OCI-LY1 (cell line): ENCODE measurements at regions not wholly inside any gene's neighbourhood (a gene's known extent, or its start where the extent isn't known, plus 50 kb on each side); places are given as distances from the start of the nearest gene placed in this dataset.
"Not testable (repeated sequence)": the region's sequence is repeated elsewhere in the genome, so short reads cannot be mapped to it uniquely, and the experiment has no call there.

Source experiments
- H2AFZ ChIP-seq: fragments of 200-600 bp; sonication (generic), shearing (Covaris generic); 2 replicates; pipeline ENCODE4 v1.6.0; 2014; ENCODE audit warnings: antibody characterized with exemption, mild to moderate bottlenecking, low read length
- H3F3A ChIP-seq: fragments of 200-600 bp; sonication (generic), shearing (Covaris generic); 2 replicates; pipeline ENCODE4 v1.6.0; 2014; ENCODE audit warnings: mild to moderate bottlenecking, antibody characterized with exemption, low read length, moderate library complexity; ENCODE audit not compliant: insufficient read depth
- H3K27ac ChIP-seq: fragments of 200-600 bp; sonication (generic); 2 replicates; pipeline ENCODE4 v1.5.1; 2014; ENCODE audit warnings: low read length, mixed run types, mild to moderate bottlenecking, low read depth; ENCODE audit not compliant: poor library complexity, severe bottlenecking
- H3K27me3 ChIP-seq: fragments of 200-600 bp; sonication (generic); 2 replicates; pipeline ENCODE4 v1.6.0; 2014; ENCODE audit warnings: antibody characterized with exemption, mild to moderate bottlenecking, low read length, moderate library complexity; ENCODE audit not compliant: insufficient read depth
- H3K36me3 ChIP-seq: fragments of 200-600 bp; sonication (generic); 2 replicates; pipeline ENCODE4 v1.6.1; 2014; ENCODE audit warnings: mild to moderate bottlenecking, antibody characterized with exemption, low read length, moderate library complexity, mixed read lengths; ENCODE audit not compliant: insufficient read depth
- H3K4me1 ChIP-seq: fragments of 200-600 bp; sonication (generic); 2 replicates; pipeline ENCODE4 v1.5.1; 2014; ENCODE audit warnings: mild to moderate bottlenecking, low read length, moderate library complexity; ENCODE audit not compliant: insufficient read depth, severe bottlenecking
- H3K4me2 ChIP-seq: fragments of 200-600 bp; sonication (generic), shearing (Covaris generic); 2 replicates; pipeline ENCODE4 v1.6.1; 2014; ENCODE audit warnings: low read length
- H3K4me3 ChIP-seq: fragments of 200-600 bp; sonication (generic); 2 replicates; pipeline ENCODE4 v1.5.1; 2014; ENCODE audit warnings: low read length, low read depth, mild to moderate bottlenecking, mixed read lengths; ENCODE audit not compliant: poor library complexity, severe bottlenecking
- H3K79me2 ChIP-seq: fragments of 200-600 bp; shearing (Covaris generic); 2 replicates; pipeline ENCODE4 v1.6.1; 2016; ENCODE audit warnings: mixed run types, low read length, mixed read lengths; ENCODE audit not compliant: insufficient read depth
- H3K9ac ChIP-seq: fragments of 200-600 bp; sonication (generic), shearing (Covaris generic); 2 replicates; pipeline ENCODE4 v1.6.1; 2014; ENCODE audit warnings: mild to moderate bottlenecking, low read length, mixed read lengths
- H3K9me2 ChIP-seq: fragments of 200-600 bp; sonication (generic), shearing (Covaris generic); 2 replicates; pipeline ENCODE4 v1.6.1; 2014; ENCODE audit warnings: low read depth, mild to moderate bottlenecking, low read length, mixed read lengths
- H3K9me3 ChIP-seq: fragments of 200-600 bp; shearing (Covaris generic); 2 replicates; pipeline ENCODE4 v1.6.1; 2014; ENCODE audit warnings: low read length, mixed read lengths
- H4K20me1 ChIP-seq: fragments of 200-600 bp; sonication (generic), shearing (Covaris generic); 2 replicates; pipeline ENCODE4 v1.6.0; 2016; ENCODE audit warnings: mild to moderate bottlenecking, low read length; ENCODE audit not compliant: insufficient read depth
- EZH2 ChIP-seq: fragments of 200-600 bp; sonication (generic), shearing (Covaris generic); IDR thresholded peaks from 2 replicates; pipeline ENCODE4 v1.8.0; 2017; ENCODE audit warnings: borderline replicate concordance, mixed run types, mild to moderate bottlenecking, antibody characterized with exemption, low read length, moderate library complexity, mixed read lengths
- TF ChIP-seq, protein P1 (sequence below): fragments of 200-600 bp; sonication (generic), shearing (Covaris generic); IDR thresholded peaks from 2 replicates; pipeline ENCODE4 v1.5.1; 2017; ENCODE audit warnings: mild to moderate bottlenecking, antibody characterized with exemption, low read length, moderate library complexity, mixed read lengths

GRCh38 chr5:18397891-18398290 is 763.6 kb downstream of the TAF11L14 start:
- no peaks in the 10 kb centered on the region for H4K20me1 ChIP-seq

DNA sequence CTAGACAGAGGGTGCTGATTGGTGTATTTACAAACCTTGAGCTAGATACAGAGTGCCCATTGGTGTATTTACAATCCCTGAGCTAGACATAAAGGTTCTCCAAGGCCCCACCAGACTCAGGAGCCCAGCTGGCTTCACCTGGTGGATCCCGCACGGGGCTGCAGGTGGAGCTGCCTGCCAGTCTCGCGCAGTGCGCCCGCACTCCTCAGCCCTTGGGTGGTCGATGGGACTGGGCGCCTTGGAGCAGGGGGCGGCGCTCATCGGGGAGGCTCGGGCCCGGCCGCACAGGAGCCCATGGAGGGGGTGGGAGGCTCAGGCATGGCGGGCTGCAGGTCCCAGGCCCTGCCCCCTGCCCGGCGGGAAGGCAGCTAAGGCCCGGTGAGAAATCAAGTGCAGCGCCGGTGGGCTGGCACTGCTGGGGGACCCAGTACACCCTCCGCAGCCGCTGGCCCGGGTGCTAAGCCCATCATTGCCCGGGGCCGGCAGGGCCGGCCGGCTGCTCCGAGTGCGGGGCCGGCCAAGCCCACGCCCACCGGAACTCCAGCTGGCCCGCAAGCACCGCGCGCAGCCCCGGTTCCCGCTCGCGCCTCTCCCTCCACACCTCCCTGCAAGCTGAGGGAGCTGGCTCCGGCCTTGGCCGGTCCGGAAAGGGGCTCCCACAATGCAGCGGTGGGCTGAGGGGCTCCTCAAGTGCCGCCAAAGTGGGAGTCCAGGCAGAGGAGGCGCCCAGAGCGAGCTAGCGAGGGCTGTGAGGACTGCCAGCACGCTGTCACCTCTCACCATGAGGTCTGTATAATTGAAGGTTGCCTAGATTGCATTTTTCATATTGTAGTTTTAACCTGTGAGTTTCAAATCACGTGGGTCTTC is 765.4 kb downstream of the TAF11L14 start:
- not testable (repeated sequence) for H3K4me2 ChIP-seq, H3K36me3 ChIP-seq, H3K79me2 ChIP-seq, H3K9me3 ChIP-seq, H3K27me3 ChIP-seq, H3F3A ChIP-seq, H3K4me3 ChIP-seq, H2AFZ ChIP-seq, H3K9ac ChIP-seq, H3K27ac ChIP-seq, H3K4me1 ChIP-seq, H4K20me1 ChIP-seq, H3K9me2 ChIP-seq

More at GRCh38 chr5:18397891-18398290, 763.6 kb downstream of the TAF11L14 start:
- H3K9ac ChIP-seq: no peak overlapping the region
- no peak overlapping the region for H3K4me2 ChIP-seq
- no peaks in the 10 kb centered on the region for H3F3A ChIP-seq
- H2AFZ ChIP-seq: no peak overlapping the region
- no peak overlapping the region for H3K4me3 ChIP-seq
- no peaks in the 10 kb centered on the region for H3K36me3 ChIP-seq
- no peaks in the 10 kb centered on the region for H3K4me1 ChIP-seq
- no peaks in the 10 kb centered on the region for H3K9me3 ChIP-seq
- H3K79me2 ChIP-seq: no peaks in the 10 kb centered on the region
- TF ChIP-seq EZH2: no peak
- TF ChIP-seq, protein P1, sequence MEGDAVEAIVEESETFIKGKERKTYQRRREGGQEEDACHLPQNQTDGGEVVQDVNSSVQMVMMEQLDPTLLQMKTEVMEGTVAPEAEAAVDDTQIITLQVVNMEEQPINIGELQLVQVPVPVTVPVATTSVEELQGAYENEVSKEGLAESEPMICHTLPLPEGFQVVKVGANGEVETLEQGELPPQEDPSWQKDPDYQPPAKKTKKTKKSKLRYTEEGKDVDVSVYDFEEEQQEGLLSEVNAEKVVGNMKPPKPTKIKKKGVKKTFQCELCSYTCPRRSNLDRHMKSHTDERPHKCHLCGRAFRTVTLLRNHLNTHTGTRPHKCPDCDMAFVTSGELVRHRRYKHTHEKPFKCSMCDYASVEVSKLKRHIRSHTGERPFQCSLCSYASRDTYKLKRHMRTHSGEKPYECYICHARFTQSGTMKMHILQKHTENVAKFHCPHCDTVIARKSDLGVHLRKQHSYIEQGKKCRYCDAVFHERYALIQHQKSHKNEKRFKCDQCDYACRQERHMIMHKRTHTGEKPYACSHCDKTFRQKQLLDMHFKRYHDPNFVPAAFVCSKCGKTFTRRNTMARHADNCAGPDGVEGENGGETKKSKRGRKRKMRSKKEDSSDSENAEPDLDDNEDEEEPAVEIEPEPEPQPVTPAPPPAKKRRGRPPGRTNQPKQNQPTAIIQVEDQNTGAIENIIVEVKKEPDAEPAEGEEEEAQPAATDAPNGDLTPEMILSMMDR: no peak
- no peaks in the 10 kb centered on the region for H3K9me2 ChIP-seq
- H3K27ac ChIP-seq: no peak overlapping the region
- H3K27me3 ChIP-seq: no peaks in the 10 kb centered on the region

- TF ChIP-seq, protein P1: no peak
- TF ChIP-seq EZH2: no peak
These were observed 768.9 kb downstream of the TAF11L14 start for GRCh38 chr5:18403141-18403540.

More at GRCh38 chr5:18403141-18403540, 768.9 kb downstream of the TAF11L14 start:
- no peak overlapping the region for H2AFZ ChIP-seq
- no peaks in the 10 kb centered on the region for H3K27me3 ChIP-seq
- no peaks in the 10 kb centered on the region for H3K36me3 ChIP-seq
- no peaks in the 10 kb centered on the region for H3F3A ChIP-seq
- H3K9me2 ChIP-seq: no peaks in the 10 kb centered on the region
- H3K9me3 ChIP-seq: no peaks in the 10 kb centered on the region
- no peak overlapping the region for H3K9ac ChIP-seq
- no peaks in the 10 kb centered on the region for H3K79me2 ChIP-seq
- no peak overlapping the region for H3K4me3 ChIP-seq
- H4K20me1 ChIP-seq: no peaks in the 10 kb centered on the region
- H3K27ac ChIP-seq: no peak overlapping the region
- no peak overlapping the region for H3K4me2 ChIP-seq
- H3K4me1 ChIP-seq: no peaks in the 10 kb centered on the region
